Neural cell (in vitro differentiated cells): ENCODE measurements at regions not wholly inside any gene's neighbourhood (a gene's known extent, or its start where the extent isn't known, plus 50 kb on each side); places are given as distances from the start of the nearest gene placed in this dataset.
"Not testable (repeated sequence)": the region's sequence is repeated elsewhere in the genome, so short reads cannot be mapped to it uniquely, and the experiment has no call there.

Experiments used
- H2AFZ ChIP-seq: fragments of 200-600, 300-800 bp; sonication (generic), shearing (Covaris generic); 2 replicates; pipeline ENCODE4 v1.6.0; 2014; ENCODE audit warnings: low read depth, mild to moderate bottlenecking, antibody characterized with exemption, low read length, moderate library complexity
- H3F3A ChIP-seq: fragments of 200-600 bp; shearing (Covaris generic); 2 replicates; pipeline ENCODE4 v1.6.1; 2016; ENCODE audit warnings: mild to moderate bottlenecking, moderate library complexity, mixed read lengths, antibody characterized with exemption, low read length; ENCODE audit not compliant: insufficient read depth, poor library complexity, severe bottlenecking
- H3K27ac ChIP-seq: fragments of 200-600, 300-800 bp; sonication (generic), shearing (Covaris generic); 2 replicates; pipeline ENCODE4 v1.5.1; 2014; ENCODE audit warnings: mild to moderate bottlenecking, low read length, moderate library complexity
- H3K27me3 ChIP-seq: fragments of 300-800, 200-600 bp; sonication (generic), shearing (Covaris generic); 2 replicates; pipeline ENCODE4 v1.6.0; 2014; ENCODE audit warnings: mild to moderate bottlenecking, low read depth, low read length, moderate library complexity; ENCODE audit not compliant: insufficient read depth
- H3K36me3 ChIP-seq: fragments of 300-800, 200-600 bp; sonication (generic), shearing (Covaris generic); 2 replicates; pipeline ENCODE4 v1.5.1; 2014; ENCODE audit warnings: mild to moderate bottlenecking, antibody characterized with exemption, low read length, moderate library complexity; ENCODE audit not compliant: insufficient read depth
- H3K4me2 ChIP-seq: fragments of 300-800, 200-600 bp; sonication (generic), shearing (Covaris generic); 2 replicates; pipeline ENCODE4 v1.6.0; 2014; ENCODE audit warnings: mild to moderate bottlenecking, low read length
- H3K4me3 ChIP-seq: fragments of 300-800, 200-600 bp; sonication (generic), shearing (Covaris generic); 2 replicates; pipeline ENCODE4 v1.5.1; 2014; ENCODE audit warnings: mild to moderate bottlenecking, low read length, moderate library complexity
- H3K79me2 ChIP-seq: fragments of 200-600 bp; shearing (Covaris generic); replicated peaks from 2 replicates; pipeline ENCODE4 v1.6.0; 2014; ENCODE audit warnings: mild to moderate bottlenecking, low read length, moderate library complexity; ENCODE audit not compliant: insufficient read depth
- H3K9ac ChIP-seq: fragments of 300-800, 200-600 bp; sonication (generic), shearing (Covaris generic); 2 replicates; pipeline ENCODE4 v1.6.1; 2016; ENCODE audit warnings: mild to moderate bottlenecking, low read length, mixed read lengths
- H3K9me2 ChIP-seq: fragments of 200-600 bp; shearing (Covaris generic); 2 replicates; pipeline ENCODE4 v1.6.1; 2016; ENCODE audit warnings: mild to moderate bottlenecking, low read length, mixed read lengths; ENCODE audit not compliant: insufficient read depth
- H3K9me3 ChIP-seq: fragments of 200-600, 300-800 bp; sonication (generic), shearing (Covaris generic); 2 replicates; pipeline ENCODE4 v1.6.1; 2016; ENCODE audit warnings: mild to moderate bottlenecking, mixed run types, low read length, moderate library complexity, mixed read lengths
- H4K20me1 ChIP-seq: fragments of 200-600 bp; shearing (Covaris generic); 2 replicates; pipeline ENCODE4 v1.6.1; 2016; ENCODE audit warnings: mild to moderate bottlenecking, mixed run types; ENCODE audit not compliant: insufficient read depth
- CTCF ChIP-seq: fragments of 450-650 bp; IDR thresholded peaks from 2 replicates; pipeline ENCODE4 v1.5.1; 2014; ENCODE audit warnings: antibody characterized with exemption, mild to moderate bottlenecking, moderate library complexity; ENCODE audit not compliant: poor library complexity, severe bottlenecking
- EP300 ChIP-seq: fragments of 450-650 bp; conservative IDR thresholded peaks from 2 replicates; pipeline ENCODE4 v1.6.1; 2014; ENCODE audit warnings: antibody characterized with exemption, mild to moderate bottlenecking, moderate library complexity; ENCODE audit not compliant: poor library complexity, severe bottlenecking
- EZH2 ChIP-seq: fragments of 200-600, 300-800 bp; shearing (Covaris generic), sonication (generic); IDR thresholded peaks from 2 replicates; pipeline ENCODE4 v1.6.1; 2014; ENCODE audit warnings: antibody characterized with exemption, low read length, borderline replicate concordance, mild to moderate bottlenecking; ENCODE audit not compliant: insufficient read depth, poor library complexity, severe bottlenecking
- MXI1 ChIP-seq: fragments of 450-650 bp; conservative IDR thresholded peaks from 2 replicates; pipeline ENCODE4 v1.6.1; 2014; ENCODE audit warnings: antibody characterized with exemption, mild to moderate bottlenecking; ENCODE audit not compliant: poor library complexity, severe bottlenecking
- POLR2AphosphoS5 ChIP-seq: IDR thresholded peaks from 2 replicates; pipeline ENCODE4 v1.6.1; 2012
- RAD21 ChIP-seq: fragments of 450-650 bp; conservative IDR thresholded peaks from 2 replicates; pipeline ENCODE4 v1.6.1; 2014; ENCODE audit warnings: antibody characterized with exemption, mild to moderate bottlenecking, moderate library complexity
- REST ChIP-seq: IDR thresholded peaks from 2 replicates; pipeline ENCODE4 v1.6.1; 2012; ENCODE audit warnings: borderline replicate concordance
- SMC3 ChIP-seq: fragments of 450-650 bp; conservative IDR thresholded peaks from 2 replicates; pipeline ENCODE4 v1.6.1; 2014; ENCODE audit warnings: antibody characterized with exemption, mild to moderate bottlenecking, moderate library complexity; ENCODE audit not compliant: poor library complexity
- TAF1 ChIP-seq: IDR thresholded peaks from 2 replicates; pipeline ENCODE4 v1.6.1; 2012; ENCODE audit warnings: low read depth

GRCh38 chr4:84101653-84102625, 397.2 kb downstream of the NKX6-1 start:
- H4K20me1 ChIP-seq, H3K79me2 ChIP-seq, H3K9ac ChIP-seq, H3F3A ChIP-seq, H3K27me3 ChIP-seq, H3K9me2 ChIP-seq, H3K27ac ChIP-seq, H3K4me2 ChIP-seq, H3K9me3 ChIP-seq, H3K36me3 ChIP-seq, H3K4me3 ChIP-seq, H2AFZ ChIP-seq: not testable (repeated sequence)

GRCh38 chr4:84100071-84100470, 399.0 kb downstream of the NKX6-1 start:
- no peak overlapping the region for H3K4me3 ChIP-seq
- H3K27me3 ChIP-seq, result no peaks in the 10 kb centered on the region
- no peak overlapping the region for H3K4me2 ChIP-seq
- no peak overlapping the region for H3K27ac ChIP-seq
- H4K20me1 ChIP-seq, result no peaks in the 10 kb centered on the region
- no peaks in the 10 kb centered on the region for H3F3A ChIP-seq
- no peak overlapping the region for H2AFZ ChIP-seq
- no peak for TF ChIP-seq MXI1
- no peak for TF ChIP-seq REST
- no peak for TF ChIP-seq CTCF
- no peak for TF ChIP-seq EP300
- TF ChIP-seq SMC3, result no peak
- TF ChIP-seq POLR2AphosphoS5, result no peak
- TF ChIP-seq TAF1, result no peak
- TF ChIP-seq RAD21, result no peak
- no peak for TF ChIP-seq EZH2
- H3K79me2 ChIP-seq, result no peaks in the 10 kb centered on the region
- H3K36me3 ChIP-seq, result no peaks in the 10 kb centered on the region
- no peaks in the 10 kb centered on the region for H3K9me3 ChIP-seq
- H3K9me2 ChIP-seq, result no peaks in the 10 kb centered on the region
- no peak overlapping the region for H3K9ac ChIP-seq
